ENCODE measurements at regions not wholly inside any gene's neighbourhood (a gene's known extent, or its start where the extent isn't known, plus 50 kb on each side); places are given as distances from the start of the nearest gene placed in this dataset.

DNA sequence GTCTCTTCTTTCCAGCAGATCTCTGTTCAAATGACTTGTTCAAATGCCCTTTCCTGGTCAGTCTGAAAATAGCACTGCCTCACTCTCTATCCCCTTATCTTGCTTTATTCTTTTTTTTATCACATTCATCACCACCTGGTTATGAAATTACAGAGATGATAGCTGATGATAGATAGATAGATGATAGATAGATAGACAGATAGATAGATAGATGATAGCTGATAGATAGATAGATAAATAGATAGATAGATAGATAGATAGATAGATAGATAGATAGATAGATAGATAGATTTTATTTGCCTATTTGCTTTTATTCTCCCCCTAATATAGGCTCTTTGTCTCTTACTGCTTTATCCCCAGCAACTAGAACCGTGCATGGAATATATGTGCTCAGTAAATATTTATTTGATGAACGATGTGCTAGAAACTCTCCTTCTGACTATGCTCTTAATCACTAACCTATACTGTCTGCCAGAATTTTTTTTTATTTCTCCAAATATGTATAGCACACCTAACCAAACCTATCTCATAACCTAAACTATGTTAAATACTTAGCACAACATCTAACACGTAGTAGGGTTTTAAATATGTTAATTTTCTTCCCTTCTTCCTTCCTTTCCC lies 372.8 kb upstream of the DUSP10 start:
- no peak for DNase-seq (ENCODE audit: low read depth in 4 of 4, low spot score in 3 of 4)

GRCh38 chr1:222109836-222110235 lies 367.9 kb upstream of the DUSP10 start:
- no peak for DNase-seq (ENCODE audit: low read depth in 4 of 4, low spot score in 3 of 4)

DNA sequence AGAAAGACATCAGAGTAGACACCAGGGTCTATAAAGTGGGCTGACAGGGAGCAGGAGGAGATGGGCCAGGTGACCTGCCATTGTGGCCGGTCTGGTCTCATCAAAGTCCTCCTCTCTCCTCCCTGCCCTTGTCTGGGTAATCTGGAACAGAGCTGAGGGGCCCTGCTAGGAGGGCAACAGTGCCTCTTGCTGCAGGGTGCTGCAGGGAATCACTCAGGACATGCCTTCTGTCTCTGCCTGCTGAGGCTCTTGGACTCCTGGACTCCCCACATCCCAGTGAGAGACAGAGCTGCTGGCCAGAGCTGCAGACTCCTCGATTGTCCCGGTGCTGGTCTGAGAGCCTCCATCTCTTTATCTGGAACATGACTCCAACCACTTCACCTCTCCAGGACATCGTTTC lies 366.1 kb upstream of the DUSP10 start:
- DNase-seq (ENCODE audit: low read depth in 4 of 4, low spot score in 3 of 4) = no peak

- no peak for DNase-seq (ENCODE audit: low read depth in 4 of 4, low spot score in 3 of 4)
Observed at GRCh38 chr1:222107267-222107666, 365.4 kb upstream of the DUSP10 start.

GRCh38 chr1:222106377-222106776 lies 364.5 kb upstream of the DUSP10 start:
- no peak for DNase-seq (ENCODE audit: low read depth in 4 of 4, low spot score in 3 of 4)

DNA sequence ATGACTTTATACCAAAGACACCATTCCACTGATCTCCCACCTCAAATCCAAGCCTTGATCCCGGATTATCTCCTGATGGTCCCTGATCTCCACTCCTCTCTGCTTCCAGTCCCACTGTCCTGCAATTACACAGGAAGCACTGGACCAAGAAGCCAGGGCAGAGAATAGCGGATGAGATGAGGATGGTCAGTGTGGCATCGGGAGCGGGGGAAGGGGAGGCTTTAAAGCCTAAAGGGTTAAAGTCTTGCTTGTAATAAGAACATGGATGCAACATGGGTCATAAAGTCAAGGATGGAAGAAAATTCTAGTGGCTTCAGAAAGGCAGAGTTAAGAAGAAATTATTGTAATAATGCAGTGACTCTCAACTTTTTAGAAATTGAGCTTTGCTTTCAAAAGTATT lies 364.0 kb upstream of the DUSP10 start:
- no peak for DNase-seq (ENCODE audit: low read depth in 4 of 4, low spot score in 3 of 4)

GRCh38 chr1:222105393-222105737 lies 363.5 kb upstream of the DUSP10 start:
- no peak for DNase-seq (ENCODE audit: low read depth in 4 of 4, low spot score in 3 of 4)

DNA sequence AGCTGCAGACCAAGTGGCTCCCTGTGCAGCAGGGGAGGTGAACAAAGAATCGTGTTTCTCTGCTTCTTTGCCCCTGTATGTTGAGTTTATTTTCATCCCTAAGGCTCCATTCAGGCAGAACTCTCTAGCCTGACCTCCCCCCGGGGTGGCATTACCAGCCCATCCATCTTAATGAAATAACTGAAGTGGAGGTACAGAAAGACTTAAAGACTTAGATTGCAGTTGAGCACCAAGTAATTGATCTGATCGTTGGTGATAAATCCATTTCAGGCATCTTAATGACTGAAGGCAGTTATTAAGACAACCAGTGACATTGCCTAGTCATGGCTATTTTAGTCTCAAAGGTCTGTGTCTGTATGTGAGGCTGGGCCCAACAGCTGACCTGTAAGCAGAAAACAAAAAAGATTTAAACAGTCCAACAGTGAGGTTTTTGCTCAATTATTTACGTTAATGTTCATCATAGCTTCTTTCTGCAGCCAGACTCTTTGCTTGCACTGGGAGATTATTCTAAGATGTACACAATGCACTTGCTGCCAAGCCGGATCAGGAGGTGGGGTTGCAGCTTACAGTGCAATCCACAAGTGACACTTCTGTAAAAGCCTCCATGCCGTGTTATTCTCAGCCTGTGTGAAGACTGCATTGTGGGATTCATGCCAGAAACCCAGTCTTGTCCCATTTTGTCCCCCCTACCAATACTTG lies 363.0 kb upstream of the DUSP10 start:
- DNase-seq (ENCODE audit: low read depth in 4 of 4, low spot score in 3 of 4) = peak in 3 of 4 donors; percentile 25 to 65 (median 39)

GRCh38 chr1:222104097-222104496 lies 362.2 kb upstream of the DUSP10 start:
- no peak for DNase-seq (ENCODE audit: low read depth in 4 of 4, low spot score in 3 of 4)

DNA sequence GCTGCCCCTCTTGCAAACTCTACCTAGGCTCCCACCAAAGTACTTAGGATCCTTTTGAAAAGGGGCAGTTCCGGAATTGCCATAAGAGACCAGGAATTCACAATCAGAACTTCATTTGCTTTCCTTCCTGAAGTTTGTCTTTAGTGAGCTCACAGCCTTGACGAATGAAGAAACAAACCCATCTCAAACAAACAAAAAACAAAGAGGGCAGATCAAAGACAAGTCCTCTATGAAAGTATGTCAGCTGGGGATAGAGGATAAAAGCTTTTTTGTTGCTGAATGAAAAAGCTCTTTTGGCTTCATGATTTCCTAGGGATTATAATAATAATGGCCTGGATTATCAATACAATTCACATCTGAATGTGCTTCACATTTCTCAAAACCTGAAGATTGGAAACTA lies 357.9 kb upstream of the DUSP10 start:
- DNase-seq (ENCODE audit: low read depth in 4 of 4, low spot score in 3 of 4) = no peak

DNA sequence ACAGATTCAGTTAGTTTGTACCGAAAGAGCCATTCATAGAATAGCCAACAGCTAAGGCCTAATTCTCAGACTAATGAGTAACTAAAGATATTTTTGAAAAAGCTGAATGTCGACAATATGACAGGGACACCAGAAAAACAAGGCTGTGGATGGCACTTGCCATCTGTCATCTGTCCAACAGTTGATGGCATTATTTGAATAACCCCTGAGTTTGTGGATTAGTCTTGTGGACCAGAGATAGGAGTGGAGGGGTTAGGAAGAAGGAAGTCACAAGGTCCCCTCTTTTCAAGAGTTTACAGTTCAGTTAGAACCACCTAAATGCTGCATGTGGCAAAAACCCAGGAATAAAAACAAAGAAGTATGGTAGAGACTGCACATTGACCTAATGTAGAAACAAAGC lies 356.5 kb upstream of the DUSP10 start:
- no peak for DNase-seq (ENCODE audit: low read depth in 4 of 4, low spot score in 3 of 4)

GRCh38 chr1:222097588-222097987 lies 355.7 kb upstream of the DUSP10 start:
- DNase-seq (ENCODE audit: low read depth in 4 of 4, low spot score in 3 of 4) = no peak

- no peak for DNase-seq (ENCODE audit: low read depth in 4 of 4, low spot score in 3 of 4)
Observed at GRCh38 chr1:222096883-222097282, 355.0 kb upstream of the DUSP10 start.

DNA sequence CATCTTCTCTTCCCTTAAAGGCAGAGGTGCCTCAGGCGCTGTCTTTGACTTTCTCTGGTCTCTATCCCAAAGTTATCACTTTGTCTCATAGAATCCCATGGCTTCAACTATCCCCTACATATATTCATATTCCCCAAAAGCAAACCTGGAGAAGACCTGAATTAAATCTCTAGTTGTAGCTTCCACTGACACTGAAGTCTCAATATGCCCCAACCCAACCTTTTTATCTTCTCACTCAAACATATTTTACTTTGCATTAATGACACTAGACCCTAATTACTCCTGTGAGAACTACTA lies 354.5 kb upstream of the DUSP10 start:
- no peak for DNase-seq (ENCODE audit: low read depth in 4 of 4, low spot score in 3 of 4)

DNA sequence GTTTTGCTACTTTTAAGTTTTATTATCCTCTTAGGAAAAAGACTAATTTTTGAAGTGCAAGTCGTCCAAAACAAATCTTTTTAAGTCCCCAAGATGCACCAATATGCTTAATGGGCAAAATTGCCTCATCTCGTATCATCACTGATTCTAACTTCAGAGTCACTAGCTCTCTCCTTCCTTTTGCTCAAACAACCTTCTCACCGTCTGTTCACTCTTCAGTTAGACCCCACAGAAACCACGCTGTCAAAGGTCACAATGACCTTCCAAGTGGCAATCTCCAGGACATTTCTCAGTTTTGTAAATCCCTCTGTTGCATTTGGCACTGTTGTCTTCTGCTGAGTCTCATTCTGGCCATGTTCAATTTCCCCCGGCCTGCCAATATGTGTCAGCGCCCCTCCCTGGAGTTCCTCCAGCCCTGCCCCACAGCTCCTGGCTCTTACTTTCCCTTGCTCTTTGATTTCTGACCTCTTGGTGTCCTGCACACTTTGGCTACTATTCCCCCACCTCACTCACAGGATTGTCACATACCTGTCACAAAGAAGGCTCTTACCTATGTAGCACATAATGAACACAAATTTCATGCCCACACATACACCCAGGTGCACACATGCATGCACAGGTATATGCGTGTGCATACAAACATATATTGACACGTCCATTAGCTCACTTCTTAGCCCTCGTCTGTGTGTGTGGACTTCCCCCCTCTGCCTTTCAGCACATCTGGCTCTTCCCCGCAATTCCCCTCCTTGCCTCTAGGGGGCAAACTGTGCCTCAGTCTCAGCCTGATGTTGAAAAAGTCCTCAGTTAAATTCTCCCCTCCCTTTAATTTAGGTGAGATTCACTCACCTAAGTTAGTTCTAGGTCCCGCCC lies 354.0 kb upstream of the DUSP10 start:
- no peak for DNase-seq (ENCODE audit: low read depth in 4 of 4, low spot score in 3 of 4)

DNA sequence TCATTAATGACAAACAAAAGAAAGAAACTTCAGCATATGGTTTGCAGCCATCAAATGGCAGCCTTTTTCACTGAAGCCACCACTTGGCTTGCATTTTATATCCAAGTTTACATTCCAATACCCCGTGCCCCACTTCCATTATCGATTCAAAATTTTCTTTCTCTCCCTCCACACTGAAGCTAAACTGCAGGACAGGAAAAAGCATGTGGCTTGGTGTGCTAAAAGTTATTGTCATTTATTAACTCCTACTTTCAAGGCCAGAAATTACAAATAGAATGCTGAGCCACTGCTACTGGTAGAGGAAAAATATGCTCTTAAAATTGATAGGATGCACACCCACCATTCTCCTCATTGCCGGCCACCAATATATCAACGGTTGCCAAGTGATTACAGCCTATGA lies 351.6 kb upstream of the DUSP10 start:
- no peak for DNase-seq (ENCODE audit: low read depth in 4 of 4, low spot score in 3 of 4)

- DNase-seq (ENCODE audit: low read depth in 4 of 4, low spot score in 3 of 4) = no peak
Observed at GRCh38 chr1:222090103-222090502, 348.2 kb upstream of the DUSP10 start.

DNA sequence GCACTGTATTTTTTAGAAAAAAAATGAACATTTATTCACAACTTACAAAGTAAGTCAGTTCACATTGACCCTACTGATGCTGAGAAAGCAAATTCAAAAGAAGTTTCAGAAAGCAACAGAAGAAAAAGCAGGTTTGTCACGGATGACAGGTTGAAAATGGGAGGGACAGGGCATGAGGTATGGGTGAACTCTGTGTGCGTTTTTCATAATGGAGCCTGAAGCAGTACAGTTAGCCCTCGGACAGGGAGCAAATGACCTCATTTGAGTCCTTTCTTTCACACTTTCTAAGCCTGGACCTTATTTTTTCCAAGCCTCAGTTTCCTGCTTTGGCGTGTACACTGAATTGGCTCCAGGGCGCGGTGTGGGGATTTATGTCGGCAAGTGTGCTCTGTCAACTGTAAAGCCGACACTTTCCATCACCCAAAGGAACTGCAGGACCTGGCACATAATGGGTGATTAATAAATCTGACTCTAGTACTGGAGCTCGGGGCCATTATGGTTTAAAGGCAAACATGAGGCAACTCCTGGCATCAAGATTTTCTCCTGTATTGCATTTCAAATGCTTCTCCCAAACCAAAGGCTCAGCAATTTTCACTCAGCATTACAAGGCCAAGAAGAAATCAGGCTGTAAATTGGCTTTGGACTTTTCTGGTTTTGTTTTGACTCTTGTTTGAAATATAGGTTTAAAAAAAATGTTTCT lies 345.5 kb upstream of the DUSP10 start:
- no peak for DNase-seq (ENCODE audit: low read depth in 4 of 4, low spot score in 3 of 4)

DNA sequence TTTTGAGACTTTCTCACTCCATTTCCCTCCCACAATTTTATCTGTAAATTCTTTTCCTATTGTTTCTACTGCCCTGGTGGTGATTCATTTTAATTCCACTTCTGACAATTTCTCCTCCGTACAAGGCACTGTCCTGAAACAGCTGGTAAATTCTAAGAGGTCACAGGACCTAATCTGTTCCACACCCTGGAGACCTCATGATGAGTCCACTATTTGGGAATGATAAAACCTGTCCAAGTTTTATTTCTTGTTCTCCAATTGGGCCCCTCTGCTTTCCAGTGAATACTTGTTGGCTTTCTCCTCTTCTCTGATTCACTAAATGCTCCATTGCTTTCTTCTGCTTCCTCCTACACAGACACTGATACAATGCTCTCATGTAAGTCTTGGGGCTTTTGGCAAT lies 343.1 kb upstream of the DUSP10 start:
- DNase-seq (ENCODE audit: low read depth in 4 of 4, low spot score in 3 of 4) = no peak

- DNase-seq (ENCODE audit: low read depth in 4 of 4, low spot score in 3 of 4) = no peak
Observed at GRCh38 chr1:222084048-222084447, 342.2 kb upstream of the DUSP10 start.

GRCh38 chr1:222081859-222082258 lies 340.0 kb upstream of the DUSP10 start:
- no peak for DNase-seq (ENCODE audit: low read depth in 4 of 4, low spot score in 3 of 4)
